ENCODE measurements at regions not wholly inside any gene's neighbourhood (a gene's known extent, or its start where the extent isn't known, plus 50 kb on each side); places are given as distances from the start of the nearest gene placed in this dataset.
"Not testable (repeated sequence)": the region's sequence is repeated elsewhere in the genome, so short reads cannot be mapped to it uniquely, and the experiment has no call there.

DNA sequence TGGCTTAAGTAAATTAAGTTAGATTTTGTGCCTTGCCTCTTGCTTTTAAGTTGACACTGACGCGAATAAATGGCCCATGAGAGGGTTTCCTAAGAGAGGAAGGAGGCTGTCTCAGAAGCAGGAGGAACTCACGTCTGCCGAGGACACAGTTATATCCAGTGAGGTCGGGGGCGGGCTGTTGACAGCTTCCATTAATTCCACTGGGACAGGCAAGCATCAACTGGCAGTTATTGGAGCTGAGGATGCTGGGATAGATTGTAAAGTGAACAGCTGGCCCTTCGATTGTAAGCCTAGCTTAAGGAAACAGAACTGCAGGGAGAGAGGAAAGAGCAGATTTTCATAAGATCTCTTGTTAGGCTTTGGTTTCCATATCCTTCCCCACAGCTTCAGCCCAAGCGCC lies 399.2 kb downstream of the IPO8 start:
- no peak for DNase-seq (ENCODE audit: low spot score)
- Histone ChIP-seq H3K4me2 (no peak overlapping the region), H3K36me3 (replicated peaks; ENCODE audit: insufficient read depth, low read depth) (no peaks in the 10 kb centered on the region), H4K20me1 (ENCODE audit: insufficient read depth, poor library complexity, severe bottlenecking) (no peaks in the 10 kb centered on the region), H3K4me3 (no peak overlapping the region), H3K27me3 (no peaks in the 10 kb centered on the region), H2AFZ (no peak overlapping the region), H3K4me1 (ENCODE audit: insufficient read depth) (no peaks in the 10 kb centered on the region), H3K9me3 (ENCODE audit: low read depth) (no peaks in the 10 kb centered on the region), H3K27ac (no peak overlapping the region), H3K79me2 (no peaks in the 10 kb centered on the region), H3K9me2 (replicated peaks; ENCODE audit: insufficient read depth) (no peaks in the 10 kb centered on the region)
- 58% methylated on average over 8 of the region's 8 CpGs for whole genome bisulfite sequencing (ENCODE audit: low lambda C conversion rate, missing lambda C conversion rate)
- TF ChIP-seq EZH2 (IDR thresholded peaks at IDR 0.05; ENCODE audit: borderline replicate concordance) = no peak
- TF ChIP-seq, protein P1, sequence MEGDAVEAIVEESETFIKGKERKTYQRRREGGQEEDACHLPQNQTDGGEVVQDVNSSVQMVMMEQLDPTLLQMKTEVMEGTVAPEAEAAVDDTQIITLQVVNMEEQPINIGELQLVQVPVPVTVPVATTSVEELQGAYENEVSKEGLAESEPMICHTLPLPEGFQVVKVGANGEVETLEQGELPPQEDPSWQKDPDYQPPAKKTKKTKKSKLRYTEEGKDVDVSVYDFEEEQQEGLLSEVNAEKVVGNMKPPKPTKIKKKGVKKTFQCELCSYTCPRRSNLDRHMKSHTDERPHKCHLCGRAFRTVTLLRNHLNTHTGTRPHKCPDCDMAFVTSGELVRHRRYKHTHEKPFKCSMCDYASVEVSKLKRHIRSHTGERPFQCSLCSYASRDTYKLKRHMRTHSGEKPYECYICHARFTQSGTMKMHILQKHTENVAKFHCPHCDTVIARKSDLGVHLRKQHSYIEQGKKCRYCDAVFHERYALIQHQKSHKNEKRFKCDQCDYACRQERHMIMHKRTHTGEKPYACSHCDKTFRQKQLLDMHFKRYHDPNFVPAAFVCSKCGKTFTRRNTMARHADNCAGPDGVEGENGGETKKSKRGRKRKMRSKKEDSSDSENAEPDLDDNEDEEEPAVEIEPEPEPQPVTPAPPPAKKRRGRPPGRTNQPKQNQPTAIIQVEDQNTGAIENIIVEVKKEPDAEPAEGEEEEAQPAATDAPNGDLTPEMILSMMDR (IDR thresholded peaks at IDR 0.05; ENCODE audit: poor library complexity) = no peak
- no peak for TF ChIP-seq EZH2phosphoT487 (IDR thresholded peaks at IDR 0.05; ENCODE audit: low read depth, severe bottlenecking, unreplicated experiment)

DNA sequence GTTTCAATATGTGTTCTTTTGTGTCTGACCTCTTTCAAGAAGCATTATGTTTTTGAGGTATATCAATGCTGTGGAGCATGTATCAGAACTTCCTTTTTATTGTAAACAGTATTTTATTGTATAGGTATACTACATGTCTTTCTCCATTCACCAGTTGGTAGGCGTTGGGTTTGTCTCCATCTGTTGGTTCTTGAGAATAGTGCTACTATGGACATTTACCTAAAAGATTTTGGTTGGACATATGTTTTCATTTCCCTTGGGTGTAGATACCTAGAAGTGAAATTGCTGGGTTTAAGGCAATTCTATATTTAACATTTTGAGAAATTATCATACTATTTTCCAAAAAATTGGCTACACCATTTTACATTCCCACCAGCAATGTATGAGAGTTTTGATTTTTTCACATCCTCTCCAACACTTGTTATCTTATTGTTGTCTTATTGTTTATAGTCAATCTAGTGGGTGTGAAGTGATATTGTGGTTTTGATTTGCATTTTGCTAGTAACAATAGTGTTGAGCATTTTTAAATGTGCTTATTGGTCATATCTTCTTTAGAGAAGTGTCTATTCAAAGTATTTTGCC lies 409.2 kb downstream of the IPO8 start:
- Histone ChIP-seq H3K4me1 (ENCODE audit: insufficient read depth) (no peaks in the 10 kb centered on the region), H3K27me3 (no peaks in the 10 kb centered on the region), H3K27ac (no peak overlapping the region), H3K9me3 (ENCODE audit: low read depth) (no peaks in the 10 kb centered on the region), H3K79me2 (no peaks in the 10 kb centered on the region), H3K4me3 (no peak overlapping the region), H3K4me2 (no peak overlapping the region), H3K36me3 (replicated peaks; ENCODE audit: insufficient read depth, low read depth) (no peaks in the 10 kb centered on the region), H2AFZ (no peak overlapping the region), H3K9me2 (replicated peaks; ENCODE audit: insufficient read depth) (no peaks in the 10 kb centered on the region), H4K20me1 (ENCODE audit: insufficient read depth, poor library complexity, severe bottlenecking) (no peaks in the 10 kb centered on the region)
- WGBS (ENCODE audit: low lambda C conversion rate, missing lambda C conversion rate) = 55% methylated on average over 1 of the region's 1 CpG
- no peak for TF ChIP-seq EZH2phosphoT487 (IDR thresholded peaks at IDR 0.05; ENCODE audit: low read depth, severe bottlenecking, unreplicated experiment)
- no peak for TF ChIP-seq EZH2 (IDR thresholded peaks at IDR 0.05; ENCODE audit: borderline replicate concordance)
- TF ChIP-seq, protein P1 (IDR thresholded peaks at IDR 0.05; ENCODE audit: poor library complexity) = peak; percentile 65
- peak; percentile 49 for DNase-seq (ENCODE audit: low spot score)

DNA sequence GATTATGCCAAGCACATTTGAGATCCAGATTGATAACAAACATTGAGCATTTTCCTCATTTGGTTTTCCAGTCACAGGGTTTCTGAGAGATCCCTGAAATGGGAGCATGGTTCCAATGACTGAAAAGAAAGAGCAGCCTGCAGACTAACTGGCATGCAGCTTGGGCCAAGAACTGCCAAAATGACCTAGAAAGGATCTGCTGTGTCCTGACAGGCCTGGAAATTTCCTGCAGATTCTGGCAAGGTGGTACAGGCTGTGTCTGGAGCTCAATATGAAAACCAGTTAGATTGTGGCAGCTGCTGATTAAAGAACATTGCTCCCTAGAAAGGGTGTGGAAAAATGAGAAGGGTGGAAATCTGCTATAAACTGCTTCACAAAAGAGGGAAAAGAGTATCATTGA lies 417.3 kb downstream of the IPO8 start:
- DNase-seq (ENCODE audit: low spot score) = no peak
- Histone ChIP-seq H3K9me2 (replicated peaks; ENCODE audit: insufficient read depth) (no peaks in the 10 kb centered on the region), H3K36me3 (replicated peaks; ENCODE audit: insufficient read depth, low read depth) (no peaks in the 10 kb centered on the region), H3K9me3 (ENCODE audit: low read depth) (no peaks in the 10 kb centered on the region), H3K27me3 (no peaks in the 10 kb centered on the region), H4K20me1 (ENCODE audit: insufficient read depth, poor library complexity, severe bottlenecking) (no peaks in the 10 kb centered on the region), H3K4me1 (ENCODE audit: insufficient read depth) (no peaks in the 10 kb centered on the region), H3K4me2 (no peak overlapping the region), H3K4me3 (no peak overlapping the region), H2AFZ (no peak overlapping the region), H3K27ac (no peak overlapping the region), H3K79me2 (no peaks in the 10 kb centered on the region)
- TF ChIP-seq, protein P1 (IDR thresholded peaks at IDR 0.05; ENCODE audit: poor library complexity) = no peak
- TF ChIP-seq EZH2 (IDR thresholded peaks at IDR 0.05; ENCODE audit: borderline replicate concordance) (no peak), EZH2phosphoT487 (IDR thresholded peaks at IDR 0.05; ENCODE audit: low read depth, severe bottlenecking, unreplicated experiment) (no peak)

DNA sequence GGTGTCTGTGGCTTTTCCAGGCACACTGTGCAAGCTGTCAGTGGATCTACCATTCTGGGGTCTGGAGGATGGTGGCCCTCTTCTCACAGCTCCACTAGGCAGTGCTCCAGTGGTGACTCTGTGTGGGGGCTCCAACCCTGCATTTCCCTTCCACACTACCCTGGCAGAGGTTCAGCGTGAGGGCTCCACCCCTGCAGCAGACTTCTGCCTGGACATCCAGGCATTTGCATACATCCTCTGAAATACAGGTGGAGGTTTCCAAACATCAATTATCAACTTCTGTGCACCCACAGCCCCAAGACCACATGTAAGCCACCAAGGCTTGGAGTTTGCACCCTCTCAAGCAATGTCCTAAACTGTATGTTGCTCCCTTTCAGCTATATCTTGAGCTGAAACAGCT lies 423.2 kb downstream of the IPO8 start:
- not testable (repeated sequence) for H3K27ac ChIP-seq; H3K36me3 ChIP-seq (replicated peaks; ENCODE audit: insufficient read depth, low read depth); DNase-seq (ENCODE audit: low spot score); H3K27me3 ChIP-seq; H3K9me3 ChIP-seq (ENCODE audit: low read depth); H2AFZ ChIP-seq; H4K20me1 ChIP-seq (ENCODE audit: insufficient read depth, poor library complexity, severe bottlenecking); H3K9me2 ChIP-seq (replicated peaks; ENCODE audit: insufficient read depth); H3K4me3 ChIP-seq; H3K79me2 ChIP-seq; H3K4me2 ChIP-seq
- WGBS (ENCODE audit: low lambda C conversion rate, missing lambda C conversion rate) = 0% methylated on average over 1 of the region's 1 CpG
- H3K4me1 ChIP-seq (ENCODE audit: insufficient read depth) = peaks cover 12% of the 10 kb centered on the region
